CD4-positive, alpha-beta T cell treated with Interleukin-4 for 4 hours (primary cell): ENCODE measurements at regions not wholly inside any gene's neighbourhood (a gene's known extent, or its start where the extent isn't known, plus 50 kb on each side); places are given as distances from the start of the nearest gene placed in this dataset.
A peak's percentile ranks its signal among the peaks of the same experiment; 100 is the strongest.

Experiments
- DNase-seq: peaks from one replicate; pipeline ENCODE4 v3.0.0-alpha.2; 2020

- DNase-seq = no peak
These were observed 242.5 kb upstream of the KCNG1 start for GRCh38 chr20:51265361-51265760.

GRCh38 chr20:51262240-51262639, 239.3 kb upstream of the KCNG1 start:
- no peak for DNase-seq

- no peak for DNase-seq
These were observed 236.5 kb upstream of the KCNG1 start for GRCh38 chr20:51259455-51259854.

GRCh38 chr20:51258582-51259165, 235.8 kb upstream of the KCNG1 start:
- DNase-seq = no peak

- DNase-seq = no peak
These were observed 232.5 kb upstream of the KCNG1 start for GRCh38 chr20:51255417-51255816.

- no peak for DNase-seq
These were observed 230.4 kb upstream of the KCNG1 start for GRCh38 chr20:51253280-51253679.

- DNase-seq = no peak
These were observed 226.9 kb upstream of the KCNG1 start for GRCh38 chr20:51249781-51250180.

- DNase-seq = no peak
These were observed 226.3 kb upstream of the KCNG1 start for GRCh38 chr20:51249215-51249614.

GRCh38 chr20:51244466-51244865, 221.6 kb upstream of the KCNG1 start:
- no peak for DNase-seq

GRCh38 chr20:51238675-51239305, 215.9 kb upstream of the KCNG1 start:
- no peak for DNase-seq

GRCh38 chr20:51237791-51238190, 214.9 kb upstream of the KCNG1 start:
- no peak for DNase-seq

- DNase-seq = no peak
These were observed 214.4 kb upstream of the KCNG1 start for GRCh38 chr20:51237278-51237677.

GRCh38 chr20:51236421-51236820, 213.5 kb upstream of the KCNG1 start:
- DNase-seq = no peak

- no peak for DNase-seq
These were observed 210.4 kb upstream of the KCNG1 start for GRCh38 chr20:51233345-51233744.

- no peak for DNase-seq
These were observed 207.8 kb upstream of the KCNG1 start for GRCh38 chr20:51230727-51231126.

GRCh38 chr20:51228763-51229162, 205.9 kb upstream of the KCNG1 start:
- DNase-seq = no peak

GRCh38 chr20:51227744-51228143, 204.8 kb upstream of the KCNG1 start:
- DNase-seq = no peak

GRCh38 chr20:51223183-51223720, 200.3 kb upstream of the KCNG1 start:
- DNase-seq = no peak

GRCh38 chr20:51221791-51222408, 199.0 kb upstream of the KCNG1 start:
- no peak for DNase-seq

GRCh38 chr20:51221103-51221502, 198.2 kb upstream of the KCNG1 start:
- no peak for DNase-seq

GRCh38 chr20:51220293-51220706, 197.4 kb upstream of the KCNG1 start:
- peak; percentile 27 for DNase-seq

- no peak for DNase-seq
These were observed 196.6 kb upstream of the KCNG1 start for GRCh38 chr20:51219544-51219943.

- DNase-seq = no peak
These were observed 195.7 kb upstream of the KCNG1 start for GRCh38 chr20:51218603-51219002.

- no peak for DNase-seq
These were observed 194.6 kb upstream of the KCNG1 start for GRCh38 chr20:51217347-51218045.
